GM21737 (cell line): ENCODE measurements at regions not wholly inside any gene's neighbourhood (a gene's known extent, or its start where the extent isn't known, plus 50 kb on each side); places are given as distances from the start of the nearest gene placed in this dataset.

ENCODE experiments used
- ATAC-seq: cut with Tn5 transposase; IDR thresholded peaks from one replicate; pipeline ENCODE4 v1.9.1; 2021; ENCODE audit warnings: mild to moderate bottlenecking, moderate library complexity; ENCODE audit not compliant: unreplicated experiment

DNA sequence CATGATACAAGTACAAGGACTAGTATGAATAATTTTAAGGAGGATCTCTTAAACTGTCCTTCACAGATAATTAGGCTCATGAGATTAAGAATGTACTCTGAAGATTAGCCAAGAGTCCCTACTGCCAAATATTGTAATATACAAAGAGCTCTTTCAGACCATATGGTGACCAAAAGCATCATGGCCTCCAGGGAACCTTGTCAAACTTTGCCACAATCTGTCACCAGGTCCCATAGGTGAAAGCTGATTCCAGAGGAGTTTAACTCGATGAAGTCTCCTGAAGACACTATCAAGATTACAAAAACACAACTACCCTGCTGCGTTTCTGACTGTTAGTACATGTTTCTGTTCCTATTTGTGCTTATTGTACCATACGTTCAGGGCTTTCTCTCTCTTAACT, 395.4 kb upstream of the ITGA1 start:
- ATAC-seq: no peak

DNA sequence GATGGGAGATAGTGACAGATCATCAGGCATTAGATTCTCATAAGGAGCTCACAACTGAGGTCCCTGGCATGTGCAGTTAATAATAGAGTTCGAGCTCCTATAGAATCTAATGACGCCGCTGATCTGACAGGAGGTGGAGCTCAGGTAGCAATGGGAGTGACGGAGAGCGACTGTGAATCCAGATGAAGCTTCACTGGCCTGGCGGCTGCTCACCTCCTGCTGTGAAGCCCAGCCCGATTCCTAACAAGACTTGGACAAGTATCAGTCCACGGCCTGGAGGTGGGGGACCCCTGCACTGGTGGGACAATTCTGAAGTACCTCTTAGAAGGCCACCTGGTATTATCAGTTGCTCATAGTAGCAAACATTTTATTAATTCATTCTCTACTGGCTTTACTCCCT, 377.9 kb upstream of the ITGA1 start:
- ATAC-seq: no peak

DNA sequence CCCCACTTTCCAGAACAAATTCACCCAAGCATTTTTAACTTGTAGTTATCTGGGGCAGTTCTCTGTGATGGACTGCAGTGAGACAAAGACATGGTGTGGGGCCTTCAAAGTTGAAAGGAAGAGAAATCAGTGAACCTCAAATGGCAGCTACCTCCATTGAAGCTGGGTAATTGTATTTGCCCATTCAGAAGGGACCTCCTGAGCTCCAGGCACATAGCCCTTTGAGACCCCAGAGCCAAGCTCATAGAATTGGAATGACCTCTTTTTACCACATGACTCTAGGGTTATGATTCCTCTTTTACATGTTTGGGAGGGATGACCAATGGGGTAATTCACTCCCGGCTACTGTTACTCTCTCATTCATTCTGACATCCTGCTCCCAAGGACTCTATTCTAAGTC, 368.4 kb upstream of the ITGA1 start:
- no peak for ATAC-seq

DNA sequence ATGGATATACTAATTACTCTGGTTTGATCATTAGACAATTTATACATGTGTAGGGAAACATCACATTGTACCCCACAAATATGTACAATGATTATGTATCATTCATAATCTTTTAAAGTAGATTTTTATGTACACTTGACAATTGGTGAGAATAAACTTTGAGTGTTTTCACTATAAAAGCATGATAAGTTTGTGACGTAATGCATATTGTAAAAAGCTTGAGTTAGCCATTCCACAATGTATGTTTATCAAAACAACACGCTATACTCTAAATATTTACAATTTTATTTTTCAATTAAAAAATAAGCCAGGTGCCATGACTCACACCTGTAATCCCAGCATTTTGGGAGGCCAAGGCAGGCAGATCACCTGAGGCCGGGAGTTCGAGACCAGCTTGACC, 360.1 kb upstream of the ITGA1 start:
- ATAC-seq: no peak

DNA sequence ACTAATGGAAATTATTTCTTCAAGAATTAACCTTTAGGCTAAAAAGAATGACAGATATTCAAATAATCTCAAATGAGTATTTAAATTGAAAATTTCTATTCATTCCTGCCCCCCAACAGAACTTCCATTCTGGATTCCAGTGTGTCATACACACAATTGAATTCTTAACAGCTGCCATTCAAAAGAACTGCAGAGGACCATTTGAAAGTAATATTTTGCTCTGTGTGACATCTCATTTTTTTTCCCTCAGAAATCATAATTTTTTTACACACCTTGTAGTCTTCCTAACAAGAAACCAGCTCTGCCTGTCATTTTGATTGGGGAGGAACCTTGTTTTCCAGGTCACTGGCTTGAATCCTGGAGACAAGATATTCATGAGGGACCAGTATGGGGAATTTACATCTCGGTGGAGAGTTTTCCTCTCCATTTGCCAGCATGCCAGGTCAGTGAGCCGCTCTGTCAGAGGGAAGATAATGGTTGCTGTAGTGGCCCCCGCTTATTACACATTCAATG, 358.7 kb upstream of the ITGA1 start:
- ATAC-seq: no peak

DNA sequence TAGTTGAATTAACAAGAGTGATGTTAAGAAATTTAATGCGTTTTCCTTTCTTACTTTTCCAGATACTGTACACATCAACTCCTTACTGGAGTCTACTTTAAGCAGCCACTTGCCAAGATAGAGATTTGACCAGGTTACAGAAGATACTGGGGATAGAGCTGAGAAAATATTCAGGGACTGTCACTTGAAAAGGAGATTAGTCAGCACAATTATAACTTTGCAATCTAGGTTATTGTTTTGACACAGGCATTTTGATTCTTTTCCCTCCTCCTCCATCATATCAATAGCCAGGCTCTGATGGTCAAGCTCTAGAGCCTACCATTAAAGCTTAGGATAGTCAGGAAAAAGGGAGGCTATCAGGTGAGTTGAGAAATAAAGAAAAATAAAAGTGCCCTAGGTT, 345.9 kb upstream of the ITGA1 start:
- no peak for ATAC-seq

DNA sequence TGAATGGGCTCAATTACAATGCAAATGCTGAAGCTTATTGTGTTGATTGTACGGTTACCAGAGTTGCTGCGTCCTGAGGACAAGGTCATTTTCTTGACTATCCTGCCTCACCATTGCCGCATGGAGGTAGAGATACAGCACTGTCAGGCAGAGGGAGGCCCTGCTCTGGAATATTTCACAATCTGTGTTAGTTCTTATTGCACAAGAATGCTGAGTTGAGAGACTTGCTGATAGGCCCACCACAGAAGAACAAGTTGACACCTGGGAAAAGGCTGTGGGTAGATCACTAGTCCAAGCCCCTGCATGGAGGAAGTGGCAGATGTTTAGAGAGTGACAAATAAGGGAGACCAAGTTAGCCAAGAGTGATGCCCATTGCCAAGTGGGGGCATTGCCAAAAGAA, 344.5 kb upstream of the ITGA1 start:
- no peak for ATAC-seq

DNA sequence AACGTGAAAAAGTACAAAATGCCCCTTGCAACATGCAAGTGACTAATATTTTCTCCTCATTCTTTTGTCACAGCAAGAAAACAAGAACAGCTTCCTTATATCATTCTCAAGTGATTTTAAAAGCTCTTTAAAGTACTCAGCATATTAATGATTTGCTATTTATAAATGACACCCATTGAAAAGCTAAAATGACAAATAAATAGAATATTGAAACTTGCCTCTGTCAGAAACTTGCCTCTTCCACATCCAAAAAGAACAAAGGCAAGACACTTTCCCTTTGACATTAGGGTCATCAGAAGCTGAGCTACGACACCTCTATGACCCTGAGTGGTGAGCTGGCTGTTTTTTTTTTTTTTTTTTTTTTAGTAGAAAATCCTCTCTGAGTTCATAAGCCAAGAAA, 339.6 kb upstream of the ITGA1 start:
- no peak for ATAC-seq

DNA sequence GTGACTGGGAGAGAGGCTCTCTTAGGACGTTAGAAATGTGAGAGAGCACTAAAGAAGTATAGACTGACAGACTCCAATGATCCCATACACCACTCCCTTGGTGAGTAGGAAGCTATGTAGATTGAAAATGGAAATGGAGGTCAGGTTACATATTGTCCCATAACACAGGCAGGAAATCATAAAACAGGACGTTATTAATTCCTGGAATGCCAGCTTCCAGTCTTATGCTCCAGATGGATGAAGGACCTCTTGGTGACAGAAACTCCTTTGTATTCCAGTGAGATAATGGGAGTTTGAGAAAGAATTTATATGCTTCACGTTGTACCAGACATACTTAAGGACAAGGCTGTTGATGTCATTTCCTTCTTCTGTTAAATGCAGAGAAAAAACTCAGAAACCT, 338.2 kb upstream of the ITGA1 start:
- no peak for ATAC-seq

DNA sequence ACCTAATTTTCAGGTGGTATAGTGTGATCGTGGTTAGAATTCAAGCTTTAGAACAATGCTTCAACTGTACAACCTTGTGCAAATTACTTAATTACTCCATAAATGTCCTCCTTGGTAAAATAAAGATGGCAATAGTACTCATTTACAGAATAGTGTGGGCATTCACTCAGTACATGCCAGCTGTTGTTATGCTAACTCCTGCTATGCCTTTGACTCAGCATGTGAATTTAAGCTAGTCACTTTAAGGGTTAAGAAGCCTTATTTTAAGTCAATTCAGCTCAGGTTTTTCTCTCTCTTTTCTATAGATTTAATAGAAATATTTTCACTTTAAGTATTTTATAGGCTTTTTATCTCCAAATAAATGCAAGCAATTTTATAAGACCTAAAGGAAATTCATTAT, 335.6 kb upstream of the ITGA1 start:
- no peak for ATAC-seq

DNA sequence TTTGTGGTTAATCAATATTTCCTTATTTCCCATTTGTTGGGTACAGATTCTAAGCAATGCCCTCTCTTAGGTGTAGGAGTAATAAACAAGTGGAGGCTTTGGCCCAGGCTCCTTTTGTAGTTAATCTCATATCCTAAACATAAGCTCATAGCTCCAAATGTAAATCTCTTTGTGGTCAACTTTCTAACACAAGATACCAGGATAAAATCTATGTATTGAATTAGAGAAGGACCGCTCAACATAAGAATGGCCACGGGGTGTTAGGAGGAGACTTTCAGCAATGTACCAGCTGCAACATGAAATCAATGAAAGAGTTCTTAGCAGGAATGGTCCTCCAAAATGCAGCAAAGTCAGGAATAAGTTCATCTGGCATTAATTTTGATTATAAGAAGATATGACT, 334.5 kb upstream of the ITGA1 start:
- no peak for ATAC-seq

DNA sequence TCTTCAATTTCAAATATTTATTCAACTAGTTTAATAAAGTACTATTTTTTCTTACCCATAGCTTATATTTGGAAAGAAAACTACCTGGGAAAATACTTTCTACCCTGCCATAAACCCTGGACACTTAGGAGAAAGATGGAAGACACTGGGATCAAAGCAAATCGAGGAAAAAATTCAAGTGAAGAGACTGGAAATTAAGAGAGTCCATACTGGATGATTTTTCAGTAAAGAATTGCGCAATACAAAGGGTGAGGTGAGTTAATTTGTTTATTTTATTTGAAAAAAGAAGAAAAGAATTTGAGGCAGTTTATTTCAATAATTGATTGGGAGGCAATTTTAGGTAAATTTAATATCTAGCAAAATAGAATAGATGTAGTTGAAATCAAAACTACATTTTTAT, 331.8 kb upstream of the ITGA1 start:
- ATAC-seq: no peak

DNA sequence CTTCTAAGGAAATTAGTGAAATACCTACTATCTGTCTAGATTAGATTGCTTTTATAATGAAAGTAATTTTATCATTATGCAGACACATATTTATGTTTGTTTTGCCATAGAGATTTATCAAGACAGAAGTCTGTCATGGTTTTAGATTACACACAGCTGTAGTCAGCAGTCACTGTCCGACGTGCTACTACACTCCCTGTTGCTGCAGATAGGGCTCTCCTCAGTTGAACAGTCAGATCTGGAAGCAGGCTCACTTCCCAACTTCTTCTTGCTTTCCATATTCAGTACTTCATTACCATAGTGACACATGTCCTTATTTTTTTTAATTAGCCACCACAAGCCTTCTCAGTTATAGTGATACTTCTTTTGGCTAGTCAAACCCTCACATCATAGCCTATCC, 329.9 kb upstream of the ITGA1 start:
- ATAC-seq: no peak

DNA sequence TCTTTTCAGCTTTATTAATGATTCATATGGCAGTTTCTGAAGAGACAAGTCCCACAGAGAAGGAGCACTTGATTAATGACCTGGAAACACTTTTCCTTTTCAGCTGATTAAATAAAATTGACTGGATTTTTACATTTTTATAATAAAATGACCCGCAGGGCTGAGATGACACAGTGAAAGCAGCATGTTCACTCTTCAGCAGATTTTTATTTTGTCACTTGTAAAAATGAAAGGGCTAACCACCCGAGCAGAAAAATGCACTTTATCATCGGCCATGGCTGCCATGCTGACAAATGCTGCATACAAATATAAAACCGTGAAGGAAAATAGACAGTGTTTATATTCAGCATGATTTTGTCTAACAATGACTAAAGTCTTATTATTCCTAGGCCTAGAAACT, 321.6 kb upstream of the ITGA1 start:
- ATAC-seq: no peak

DNA sequence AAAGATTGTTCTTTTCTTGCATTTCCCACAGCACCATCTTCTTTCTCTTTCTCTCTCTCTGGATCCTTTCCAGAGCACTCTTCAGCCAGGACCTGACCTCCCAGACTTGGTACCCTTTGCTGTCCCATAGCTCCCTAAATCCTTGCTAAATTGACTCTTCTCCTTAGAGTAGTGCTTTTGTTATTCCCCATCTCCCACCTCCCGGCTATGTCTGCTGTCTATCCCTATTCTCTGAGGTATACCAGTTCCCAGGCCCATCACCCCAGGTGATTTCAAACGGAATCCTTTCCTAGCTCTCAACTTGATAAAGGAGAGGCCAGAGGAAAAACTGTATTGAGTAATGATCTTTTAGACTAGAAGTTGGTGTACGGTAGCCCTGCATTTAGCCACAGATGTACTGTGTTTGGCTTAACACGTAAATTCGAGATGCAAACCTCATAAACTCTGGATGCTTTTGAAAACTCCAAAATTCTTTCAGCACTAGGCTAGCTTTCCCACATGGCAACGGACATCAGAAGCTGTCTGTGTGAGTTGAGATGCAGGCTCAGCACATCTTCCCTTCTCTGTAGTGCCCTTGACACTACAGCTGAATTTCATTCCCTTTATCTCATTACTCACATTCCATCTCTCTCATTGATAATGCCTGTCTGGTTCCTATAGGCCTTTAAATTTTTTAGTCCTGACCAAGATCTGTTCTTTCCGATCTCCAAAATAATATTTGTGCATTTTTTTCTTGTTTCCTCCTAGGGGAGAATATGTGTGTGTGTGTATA, 320.8 kb upstream of the ITGA1 start:
- ATAC-seq: no peak

DNA sequence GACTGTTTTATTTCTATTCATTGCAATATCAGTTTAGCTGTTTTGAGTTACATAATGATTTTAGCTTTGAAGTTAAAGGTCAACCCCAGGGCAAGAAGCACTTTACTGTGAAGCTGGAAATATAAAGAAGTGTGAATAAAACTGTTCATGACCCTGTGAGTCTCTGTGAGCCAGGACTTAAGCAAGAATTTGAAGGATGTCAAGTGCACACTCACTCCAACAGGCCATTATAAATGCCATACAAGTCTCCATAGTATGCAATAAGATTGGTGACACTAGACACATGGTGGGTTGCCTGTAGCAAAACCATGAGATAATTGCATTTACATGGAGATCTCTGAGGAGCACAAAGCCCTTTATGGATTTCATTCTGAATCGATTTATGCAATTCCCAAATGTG, 318.7 kb upstream of the ITGA1 start:
- no peak for ATAC-seq

DNA sequence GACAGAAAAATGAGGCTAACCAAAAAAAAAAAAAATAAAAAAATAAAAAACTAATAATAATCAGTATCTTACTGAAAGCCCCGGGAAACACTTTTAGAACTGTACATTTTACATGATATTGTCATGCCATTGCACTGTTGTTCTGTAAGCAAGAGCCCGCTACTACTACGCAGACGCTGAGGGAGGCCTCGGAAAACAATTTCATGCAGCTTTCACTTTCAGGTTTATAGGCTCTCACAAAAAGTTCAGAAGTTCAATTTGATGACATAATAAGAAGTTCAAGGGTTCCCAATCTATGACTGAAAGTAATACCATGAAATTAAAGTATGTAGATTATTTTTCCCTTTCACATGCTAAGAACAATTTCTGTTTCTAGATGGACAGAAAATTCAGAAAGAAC, 318.3 kb upstream of the ITGA1 start:
- no peak for ATAC-seq

DNA sequence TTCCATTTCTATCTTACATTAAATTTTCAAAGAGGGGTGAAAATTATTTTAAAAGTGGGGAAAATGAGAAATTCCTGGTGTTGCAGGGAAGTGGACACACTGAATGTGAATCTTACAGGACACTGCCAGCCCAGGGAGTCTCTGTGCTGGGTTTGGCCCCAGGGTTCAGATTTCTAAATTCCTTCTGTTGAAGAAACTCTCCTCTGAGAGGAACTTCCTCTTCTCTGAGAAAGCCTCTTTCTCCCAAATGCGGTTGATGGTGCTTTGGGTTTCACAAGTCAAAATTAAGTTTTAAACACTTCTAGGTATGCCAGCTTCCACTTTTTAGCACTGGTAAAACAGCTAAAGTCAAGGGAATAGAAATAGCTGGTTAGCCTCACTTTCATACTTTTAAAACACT, 317.9 kb upstream of the ITGA1 start:
- no peak for ATAC-seq

DNA sequence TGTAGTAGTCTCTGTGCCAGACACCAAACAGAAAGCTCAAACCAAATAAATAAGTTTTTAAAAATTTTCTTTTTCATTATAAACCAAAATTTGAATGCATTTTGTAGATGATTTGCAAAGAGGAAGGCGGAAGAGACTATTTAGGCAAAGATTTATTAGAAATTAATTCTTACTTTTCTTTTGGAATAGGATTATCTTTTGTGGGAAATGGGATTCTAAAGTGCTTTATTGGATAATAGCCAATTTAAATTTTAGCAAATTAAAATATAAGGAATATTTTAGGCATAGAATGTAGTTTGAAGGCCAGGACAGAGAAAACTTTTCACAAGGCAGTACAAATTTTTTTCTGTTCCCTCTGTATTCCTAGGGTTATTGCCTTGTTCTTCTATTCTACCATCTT, 311.4 kb upstream of the ITGA1 start:
- no peak for ATAC-seq

DNA sequence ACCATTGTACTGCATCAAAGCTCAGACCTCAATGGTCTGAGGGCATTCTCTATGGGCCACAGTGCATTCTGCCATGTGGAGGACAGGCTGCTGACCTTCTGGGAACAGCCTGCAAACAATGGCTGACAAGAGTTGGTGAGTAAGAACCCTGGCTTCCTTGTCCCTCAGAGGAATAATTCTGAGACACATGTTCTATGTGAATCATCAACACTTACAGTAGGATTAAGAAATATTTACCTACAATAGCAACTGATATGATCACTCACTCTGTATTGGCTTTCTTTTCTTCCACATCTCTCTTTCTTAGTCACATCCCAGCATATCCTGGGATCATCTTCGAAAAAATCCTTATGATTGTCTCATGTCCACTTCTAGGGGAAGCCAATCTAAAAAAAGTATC, 306.5 kb upstream of the ITGA1 start:
- ATAC-seq: no peak

DNA sequence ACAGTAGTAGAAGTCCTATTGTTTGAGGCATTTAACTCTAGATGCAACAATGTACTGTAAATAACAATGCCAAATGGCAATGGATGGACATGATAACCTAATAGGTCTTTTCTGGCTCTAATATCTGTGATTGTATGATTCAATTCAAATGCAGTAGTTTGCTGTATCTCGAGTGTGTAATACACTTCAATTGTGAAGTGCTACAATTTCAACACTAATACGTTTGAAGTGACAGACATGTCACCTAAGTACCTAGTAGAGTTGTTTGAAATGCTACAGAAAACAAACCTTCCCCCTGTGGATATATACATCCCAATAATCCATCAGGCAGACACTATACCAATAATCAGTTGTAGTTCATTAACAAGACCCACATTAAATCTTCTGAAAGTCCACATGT, 305.9 kb upstream of the ITGA1 start:
- no peak for ATAC-seq

DNA sequence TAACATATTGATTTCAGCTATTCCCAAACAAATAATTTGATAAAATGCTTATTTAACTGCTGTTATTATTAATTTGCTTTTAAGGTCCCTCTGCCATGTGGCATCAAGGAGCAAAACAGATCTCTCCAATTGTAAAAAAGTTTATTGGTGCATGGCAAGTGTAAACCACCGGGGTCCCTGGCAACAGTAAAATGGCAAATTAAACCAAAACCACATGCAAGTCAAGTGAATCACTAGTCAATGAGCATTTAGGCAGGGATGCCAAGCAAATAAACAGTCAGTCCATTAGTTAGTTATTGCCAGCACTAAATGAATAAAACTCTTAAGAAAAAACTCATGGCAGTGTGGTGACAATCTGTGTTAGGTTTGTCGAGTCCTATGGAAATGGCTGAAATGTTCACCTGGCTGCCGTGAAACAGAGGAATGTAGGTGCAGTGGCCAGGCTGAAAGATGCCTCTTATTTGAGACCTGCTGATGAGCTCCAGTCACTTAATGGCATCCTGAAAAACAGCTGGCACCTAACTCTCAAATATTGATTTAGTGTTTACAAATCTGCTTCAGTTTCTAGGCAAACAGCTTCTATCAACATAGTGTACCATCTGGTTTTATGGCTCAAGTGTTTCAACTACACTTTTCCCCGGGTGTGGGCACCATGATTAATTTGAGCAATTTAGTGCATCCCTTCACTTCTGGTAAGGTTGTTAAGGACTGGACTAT, 296.5 kb upstream of the ITGA1 start:
- ATAC-seq: no peak

DNA sequence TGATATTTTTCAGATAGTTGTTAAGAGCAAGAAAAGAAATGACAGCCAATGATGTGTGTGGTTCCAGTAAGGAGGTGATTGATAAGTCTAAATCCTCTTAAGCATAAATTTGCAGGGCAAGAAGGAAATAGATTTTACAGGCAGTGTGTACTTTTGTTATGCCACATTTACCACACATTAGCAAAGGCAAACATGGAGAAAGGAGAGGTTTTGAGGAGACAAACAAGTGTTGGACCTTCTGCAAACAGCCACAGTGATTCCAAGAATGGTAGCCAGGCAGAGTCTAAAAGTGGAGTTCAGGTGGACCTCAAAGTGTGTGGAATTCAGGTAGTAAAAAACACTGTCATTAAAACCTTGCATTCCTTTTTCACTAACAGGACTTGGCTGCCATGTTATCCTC, 295.9 kb upstream of the ITGA1 start:
- ATAC-seq: no peak
